ENCODE measurements at regions not wholly inside any gene's neighbourhood (a gene's known extent, or its start where the extent isn't known, plus 50 kb on each side); places are given as distances from the start of the nearest gene placed in this dataset.

GRCh38 chr1:232380596-232380995 is 249.3 kb downstream of the SIPA1L2 start:
- no peak for TF ChIP-seq CTCF (IDR thresholded peaks at IDR 0.05)
- TF ChIP-seq POLR2A (IDR thresholded peaks at IDR 0.05) = no peak
